ENCODE measurements at regions not wholly inside any gene's neighbourhood (a gene's known extent, or its start where the extent isn't known, plus 50 kb on each side); places are given as distances from the start of the nearest gene placed in this dataset.

DNA sequence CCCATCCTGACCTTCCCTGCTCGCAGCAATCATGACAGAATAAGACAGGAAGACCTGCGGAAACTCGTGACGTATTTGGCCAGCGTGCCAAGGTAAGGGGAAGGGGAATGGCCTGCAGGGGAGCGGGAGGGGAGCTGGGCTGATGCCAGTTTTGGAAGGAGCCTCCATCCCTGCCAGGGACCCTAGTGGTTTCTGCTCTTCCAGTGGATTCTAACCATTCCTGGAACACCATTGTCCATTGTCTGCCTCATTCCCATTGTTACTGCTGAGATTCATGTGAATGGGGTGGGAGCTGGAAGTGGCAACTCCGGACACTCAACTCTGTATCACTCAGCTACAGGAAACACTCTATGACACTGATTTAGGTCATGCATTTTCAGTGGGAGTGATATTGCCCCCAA is 242.9 kb upstream of the ROPN1 start:
- TF ChIP-seq, protein P1, sequence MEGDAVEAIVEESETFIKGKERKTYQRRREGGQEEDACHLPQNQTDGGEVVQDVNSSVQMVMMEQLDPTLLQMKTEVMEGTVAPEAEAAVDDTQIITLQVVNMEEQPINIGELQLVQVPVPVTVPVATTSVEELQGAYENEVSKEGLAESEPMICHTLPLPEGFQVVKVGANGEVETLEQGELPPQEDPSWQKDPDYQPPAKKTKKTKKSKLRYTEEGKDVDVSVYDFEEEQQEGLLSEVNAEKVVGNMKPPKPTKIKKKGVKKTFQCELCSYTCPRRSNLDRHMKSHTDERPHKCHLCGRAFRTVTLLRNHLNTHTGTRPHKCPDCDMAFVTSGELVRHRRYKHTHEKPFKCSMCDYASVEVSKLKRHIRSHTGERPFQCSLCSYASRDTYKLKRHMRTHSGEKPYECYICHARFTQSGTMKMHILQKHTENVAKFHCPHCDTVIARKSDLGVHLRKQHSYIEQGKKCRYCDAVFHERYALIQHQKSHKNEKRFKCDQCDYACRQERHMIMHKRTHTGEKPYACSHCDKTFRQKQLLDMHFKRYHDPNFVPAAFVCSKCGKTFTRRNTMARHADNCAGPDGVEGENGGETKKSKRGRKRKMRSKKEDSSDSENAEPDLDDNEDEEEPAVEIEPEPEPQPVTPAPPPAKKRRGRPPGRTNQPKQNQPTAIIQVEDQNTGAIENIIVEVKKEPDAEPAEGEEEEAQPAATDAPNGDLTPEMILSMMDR (IDR thresholded peaks at IDR 0.05; ENCODE audit: low read length), result no peak
- no peak for TF ChIP-seq EZH2 (optimal IDR thresholded peaks at IDR 0.05; ENCODE audit: low read depth, low read length)
- no peak for TF ChIP-seq EZH2phosphoT487 (IDR thresholded peaks at IDR 0.05; ENCODE audit: low read length)
